NT2/D1 (cell line): ENCODE measurements at regions not wholly inside any gene's neighbourhood (a gene's known extent, or its start where the extent isn't known, plus 50 kb on each side); places are given as distances from the start of the nearest gene placed in this dataset.

ENCODE experiments used
- SUZ12 ChIP-seq: IDR thresholded peaks from 2 replicates; pipeline ENCODE4 v1.6.1; 2011; ENCODE audit not compliant: insufficient read length, insufficient read depth; ENCODE audit errors: extremely low read depth
- ZNF274 ChIP-seq: IDR thresholded peaks from 2 replicates; pipeline ENCODE4 v1.6.1; 2011; ENCODE audit warnings: mild to moderate bottlenecking, low read depth, low read length

DNA sequence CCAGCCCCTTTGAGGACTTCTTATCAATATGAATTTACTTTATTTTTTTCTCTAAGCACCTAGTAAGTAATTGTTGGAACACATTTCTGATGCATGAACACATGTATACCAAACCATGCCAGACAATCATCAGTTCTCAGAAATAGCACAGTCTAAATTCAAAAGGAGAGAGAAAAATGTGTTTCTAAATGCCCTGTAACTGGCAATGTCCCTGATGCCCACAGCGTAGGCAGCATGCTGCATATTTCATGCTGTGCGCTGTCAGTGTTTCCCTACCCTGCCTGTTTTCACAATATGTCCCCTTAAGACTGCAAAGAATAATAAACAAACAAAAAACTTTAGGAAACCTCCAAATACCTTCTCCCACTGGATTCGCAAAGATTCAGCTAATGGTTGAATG, 881.0 kb upstream of the CHAC2 start:
- TF ChIP-seq ZNF274: no peak
- TF ChIP-seq SUZ12: no peak
